ENCODE measurements at regions not wholly inside any gene's neighbourhood (a gene's known extent, or its start where the extent isn't known, plus 50 kb on each side); places are given as distances from the start of the nearest gene placed in this dataset.

- Histone ChIP-seq H4K20me1 (ENCODE audit: insufficient read depth, low read length) (no peaks in the 10 kb centered on the region), H3K4me3 (replicated peaks in 1 of 3; ENCODE audit: insufficient read depth in 1 of 3, low read depth in 2 of 3, low read length in 3 of 3) (no peak overlapping the region), H3K9ac (ENCODE audit: insufficient read depth, low read depth, low read length) (no peak overlapping the region), H3K4me2 (ENCODE audit: low read depth, low read length) (no peak overlapping the region), H3K27me3 (ENCODE audit: control insufficient read depth in 1 of 2, insufficient read depth in 2 of 2, low read length in 2 of 2) (no peaks in the 10 kb centered on the region; a peak in 1 of 5 replicates), H2AFZ (ENCODE audit: low read length) (no peak overlapping the region), H3K36me3 (replicated peaks in 1 of 2; ENCODE audit: control insufficient read depth in 1 of 2, insufficient read depth in 2 of 2, low read length in 2 of 2) (no peaks in the 10 kb centered on the region), H3K27ac (ENCODE audit: extremely low read length, insufficient read depth, low read length) (no peak overlapping the region), H3K79me2 (ENCODE audit: insufficient read depth, low read length) (no peaks in the 10 kb centered on the region), H3K4me1 (ENCODE audit: insufficient read depth, low read length) (no peaks in the 10 kb centered on the region), H3K9me3 (ENCODE audit: low read length) (peaks cover 7% of the 10 kb centered on the region)
- POLR2A ChIA-PET = no interaction called here
- in situ Hi-C loops (cut with HindIII; ENCODE audit: extremely low pct_ligation_motif_present, low pct_unique_long_range_greater_than_20kb) = no loop called here
- FAIRE-seq = no peak
- no TSS peak for BruUV-seq (replicated peaks)
- WGBS (ENCODE audit: low lambda C conversion rate) = 47% methylated on average over 3 of the region's 3 CpGs
- intact Hi-C loops (cut with micrococcal nuclease; ENCODE audit: unreplicated experiment) = no loop called here
- ATAC-seq = no peak
- CTCF ChIA-PET (ENCODE audit: low intra/inter-chr PET ratio, low total read pairs) = no interaction called here
- no peak for DNase-seq (ENCODE audit: low spot score)
- no peak for TF ChIP-seq ZNF772 (CRISPR knock-in tag; IDR thresholded peaks at IDR 0.05)
- no peak for TF ChIP-seq ZMYM2 (CRISPR knock-in tag; IDR thresholded peaks at IDR 0.05)
- TF ChIP-seq BCL6 (CRISPR knock-in tag; IDR thresholded peaks at IDR 0.05) = no peak
- TF ChIP-seq ZNF773 (CRISPR knock-in tag; IDR thresholded peaks at IDR 0.05; ENCODE audit: borderline replicate concordance) = no peak
- TF ChIP-seq ZNF780A (CRISPR knock-in tag; IDR thresholded peaks at IDR 0.05) = no peak
- no peak for TF ChIP-seq TRAFD1 (CRISPR knock-in tag; IDR thresholded peaks at IDR 0.05; ENCODE audit: borderline replicate concordance)
- no peak for TF ChIP-seq ONECUT2 (CRISPR knock-in tag; IDR thresholded peaks at IDR 0.05)
- no peak for TF ChIP-seq HBP1 (CRISPR knock-in tag; IDR thresholded peaks at IDR 0.05; ENCODE audit: low read depth)
- TF ChIP-seq ZNF414 (CRISPR knock-in tag; IDR thresholded peaks at IDR 0.05) = no peak
- TF ChIP-seq ZNF768 (CRISPR knock-in tag; IDR thresholded peaks at IDR 0.05) = no peak
- TF ChIP-seq HMG20B (CRISPR knock-in tag; conservative IDR thresholded peaks at IDR 0.05) = no peak
- no peak for TF ChIP-seq ZNF558 (CRISPR knock-in tag; IDR thresholded peaks at IDR 0.05; ENCODE audit: borderline replicate concordance)
- TF ChIP-seq IRF9 (CRISPR knock-in tag; IDR thresholded peaks at IDR 0.05; ENCODE audit: borderline replicate concordance) = no peak
- TF ChIP-seq LRRFIP1 (CRISPR knock-in tag; conservative IDR thresholded peaks at IDR 0.05) = no peak
- TF ChIP-seq KDM2A (CRISPR knock-in tag; IDR thresholded peaks at IDR 0.05; ENCODE audit: borderline replicate concordance, low read depth) = no peak
- TF ChIP-seq ZFP36L1 (CRISPR knock-in tag; IDR thresholded peaks at IDR 0.05) = no peak
- no peak for TF ChIP-seq MXD4 (CRISPR knock-in tag; IDR thresholded peaks at IDR 0.05)
These were observed 341.3 kb upstream of the DCC start for GRCh38 chr18:51998711-51999110.

Data from HepG2 (cell line).